ENCODE measurements at regions not wholly inside any gene's neighbourhood (a gene's known extent, or its start where the extent isn't known, plus 50 kb on each side); places are given as distances from the start of the nearest gene placed in this dataset.

GRCh38 chr2:83742117-83742782 is 716.8 kb downstream of the SUCLG1 start:
- no peak overlapping the region for H3K4me3 ChIP-seq
- CTCF ChIA-PET: no interaction called here
- no peak for TF ChIP-seq HOXB5 (CRISPR knock-in tag; IDR thresholded peaks at IDR 0.05)
- no peak for TF ChIP-seq CBX2 (IDR thresholded peaks at IDR 0.05; ENCODE audit: borderline replicate concordance, low read depth)
- no peak for TF ChIP-seq TP53 (CRISPR knock-in tag; IDR thresholded peaks at IDR 0.05)
- H3K9me3 ChIP-seq: peaks cover 12% of the 10 kb centered on the region; the same call in 1 of the 3 replicates
- no peak overlapping the region for H3K4me2 ChIP-seq
- POLR2A ChIA-PET: no interaction called here
- no peaks in the 10 kb centered on the region for H3K4me1 ChIP-seq
- WGBS (ENCODE audit: missing lambda C conversion rate): 14% methylated on average over 2 of the region's 2 CpGs
- DNase-seq (ENCODE audit: low read depth in 1 of 2, low spot score in 1 of 2) (peak in 1 of 2 experiments; percentile 2), ATAC-seq (no peak), FAIRE-seq (no peak)
- no peak overlapping the region for H3K27ac ChIP-seq

- Histone ChIP-seq H3K4me1 (no peaks in the 10 kb centered on the region), H3K4me2 (no peak overlapping the region), H3K9me3 (no peaks in the 10 kb centered on the region; the same call in 2 of the 3 replicates), H3K4me3 (no peak overlapping the region), H3K27ac (no peak overlapping the region)
- 2% methylated on average over 3 of the region's 3 CpGs for WGBS (ENCODE audit: missing lambda C conversion rate)
- POLR2A ChIA-PET: no interaction called here
- CTCF ChIA-PET: no interaction called here
- FAIRE-seq (no peak), ATAC-seq (no peak), DNase-seq (ENCODE audit: low read depth in 1 of 2, low spot score in 1 of 2) (no peak)
- TF ChIP-seq HDAC2 (IDR thresholded peaks at IDR 0.05): no peak
- TF ChIP-seq EHMT2 (IDR thresholded peaks at IDR 0.05; ENCODE audit: low read depth): no peak
- no peak for TF ChIP-seq ZC3H11A (IDR thresholded peaks at IDR 0.05)
- no peak for TF ChIP-seq HOXB13 (CRISPR knock-in tag; IDR thresholded peaks at IDR 0.05; ENCODE audit: low read depth)
- TF ChIP-seq RNF2 (IDR thresholded peaks at IDR 0.05; ENCODE audit: borderline replicate concordance, low read depth): no peak
- no peak for TF ChIP-seq CBX8 (IDR thresholded peaks at IDR 0.05)
- no peak for TF ChIP-seq ATOH8 (CRISPR knock-in tag; IDR thresholded peaks at IDR 0.05; ENCODE audit: low read depth)
- TF ChIP-seq CHD2 (IDR thresholded peaks at IDR 0.05; ENCODE audit: low read length, partially characterized antibody): no peak
- no peak for TF ChIP-seq MYC (IDR thresholded peaks at IDR 0.05; ENCODE audit: borderline replicate concordance, low read length)
- no peak for TF ChIP-seq KDM5A (IDR thresholded peaks at IDR 0.05)
- no peak for TF ChIP-seq ZFP36 (IDR thresholded peaks at IDR 0.05; ENCODE audit: borderline replicate concordance, partially characterized antibody)
- no peak for TF ChIP-seq RCOR1 (IDR thresholded peaks at IDR 0.05; ENCODE audit: low read depth, low read length)
- no peak for TF ChIP-seq HMGXB4 (CRISPR knock-in tag; IDR thresholded peaks at IDR 0.05; ENCODE audit: borderline replicate concordance)
- no peak for TF ChIP-seq PHF8 (IDR thresholded peaks at IDR 0.05; ENCODE audit: borderline replicate concordance, low read depth)
- no peak for TF ChIP-seq RFX5 (IDR thresholded peaks at IDR 0.05)
- TF ChIP-seq FOSB (CRISPR knock-in tag; IDR thresholded peaks at IDR 0.05): no peak
- no peak for TF ChIP-seq ZSCAN20 (CRISPR knock-in tag; IDR thresholded peaks at IDR 0.05)
These were observed 728.9 kb downstream of the SUCLG1 start for GRCh38 chr2:83730223-83730622.

GRCh38 chr2:83725735-83726134 is 733.3 kb downstream of the SUCLG1 start:
- DNase-seq (ENCODE audit: low read depth in 1 of 2, low spot score in 1 of 2): no peak
- Histone ChIP-seq H3K9me3 (no peaks in the 10 kb centered on the region), H3K27ac (no peak overlapping the region), H3K4me1 (no peaks in the 10 kb centered on the region), H3K4me3 (no peak overlapping the region), H3K4me2 (no peak overlapping the region)
- ChIA-PET CTCF (no interaction called here), POLR2A (no interaction called here)
- no peak for TF ChIP-seq ZNF302 (CRISPR knock-in tag; IDR thresholded peaks at IDR 0.05)
- no peak for TF ChIP-seq HOXB13 (CRISPR knock-in tag; IDR thresholded peaks at IDR 0.05; ENCODE audit: low read depth)
- no peak for TF ChIP-seq ZSCAN20 (CRISPR knock-in tag; IDR thresholded peaks at IDR 0.05)
- TF ChIP-seq ELK1 (IDR thresholded peaks at IDR 0.05; ENCODE audit: low read depth, low read length): no peak
- TF ChIP-seq JUN (IDR thresholded peaks at IDR 0.05): no peak
- no peak for TF ChIP-seq MAZ (IDR thresholded peaks at IDR 0.05; ENCODE audit: borderline replicate concordance, low read depth, low read length)
- FAIRE-seq: no peak
- ATAC-seq: no peak
